ENCODE measurements at regions not wholly inside any gene's neighbourhood (a gene's known extent, or its start where the extent isn't known, plus 50 kb on each side); places are given as distances from the start of the nearest gene placed in this dataset.
"Not testable (repeated sequence)": the region's sequence is repeated elsewhere in the genome, so short reads cannot be mapped to it uniquely, and the experiment has no call there.

- Mint-ChIP-seq H3K36me3 (ENCODE audit: low read depth) (no peaks in the 10 kb centered on the region), H3K27me3 (ENCODE audit: low read depth) (peaks cover 10% of the 10 kb centered on the region), H3K27ac (no peak overlapping the region), H3K4me1 (ENCODE audit: low read depth) (no peaks in the 10 kb centered on the region), H3K9me3 (peaks cover 8% of the 10 kb centered on the region), H3K4me3 (no peak overlapping the region)
Measured at GRCh38 chr2:224122542-224122941, 83.5 kb upstream of the SERPINE2 start.

GRCh38 chr2:224121406-224122067, 82.5 kb upstream of the SERPINE2 start:
- Mint-ChIP-seq H3K4me3 (no peak overlapping the region), H3K27me3 (ENCODE audit: low read depth) (peaks cover 20% of the 10 kb centered on the region), H3K27ac (no peak overlapping the region), H3K36me3 (ENCODE audit: low read depth) (no peaks in the 10 kb centered on the region), H3K4me1 (ENCODE audit: low read depth) (no peaks in the 10 kb centered on the region), H3K9me3 (peaks cover 8% of the 10 kb centered on the region)

DNA sequence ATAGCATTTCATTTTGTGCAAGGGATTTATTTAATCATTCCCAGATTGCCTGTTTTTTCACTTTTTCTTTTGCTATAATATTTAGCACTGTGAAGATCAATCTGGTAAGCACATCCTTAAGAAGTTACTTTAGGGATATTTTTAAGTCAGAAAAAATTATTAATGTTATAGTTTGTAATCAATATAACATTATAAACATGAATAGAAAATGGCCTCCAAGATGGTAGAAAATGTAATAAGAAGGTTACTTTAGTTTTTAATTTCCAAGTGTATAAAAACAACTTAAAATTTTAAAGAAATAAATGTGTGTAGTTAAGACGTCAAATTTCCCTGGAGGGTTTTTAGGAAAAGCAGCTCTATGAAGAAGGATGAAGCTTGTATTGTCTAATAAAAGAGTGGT, 81.9 kb upstream of the SERPINE2 start:
- Mint-ChIP-seq H3K27me3 (ENCODE audit: low read depth) (peaks cover 20% of the 10 kb centered on the region), H3K4me1 (ENCODE audit: low read depth) (no peaks in the 10 kb centered on the region), H3K4me3 (no peak overlapping the region), H3K36me3 (ENCODE audit: low read depth) (no peaks in the 10 kb centered on the region), H3K27ac (no peak overlapping the region), H3K9me3 (peaks cover 8% of the 10 kb centered on the region)

DNA sequence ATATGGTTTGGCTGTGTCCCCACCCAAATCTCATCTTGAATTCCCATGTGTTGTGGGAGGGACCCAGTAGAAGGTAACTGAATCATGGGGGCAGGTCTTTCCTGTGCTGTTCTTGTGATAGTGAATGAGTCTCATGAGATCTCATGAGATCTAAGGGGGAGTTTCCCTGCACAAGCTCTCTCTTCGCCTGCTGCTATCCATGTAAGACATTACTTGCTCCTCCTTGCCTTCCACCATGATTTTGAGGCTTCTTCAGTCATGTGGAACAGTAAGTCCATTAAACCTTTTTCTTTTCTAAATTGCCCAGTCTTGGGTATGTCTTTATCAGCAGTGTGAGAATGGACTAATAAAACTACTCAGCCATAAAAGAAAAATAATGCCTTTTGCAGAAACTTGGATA, 80.8 kb upstream of the SERPINE2 start:
- H3K4me1 Mint-ChIP-seq (ENCODE audit: low read depth); H3K4me3 Mint-ChIP-seq; H3K36me3 Mint-ChIP-seq (ENCODE audit: low read depth); H3K9me3 Mint-ChIP-seq; H3K27ac Mint-ChIP-seq: not testable (repeated sequence)
- H3K27me3 Mint-ChIP-seq (ENCODE audit: low read depth) = peaks cover 27% of the 10 kb centered on the region

DNA sequence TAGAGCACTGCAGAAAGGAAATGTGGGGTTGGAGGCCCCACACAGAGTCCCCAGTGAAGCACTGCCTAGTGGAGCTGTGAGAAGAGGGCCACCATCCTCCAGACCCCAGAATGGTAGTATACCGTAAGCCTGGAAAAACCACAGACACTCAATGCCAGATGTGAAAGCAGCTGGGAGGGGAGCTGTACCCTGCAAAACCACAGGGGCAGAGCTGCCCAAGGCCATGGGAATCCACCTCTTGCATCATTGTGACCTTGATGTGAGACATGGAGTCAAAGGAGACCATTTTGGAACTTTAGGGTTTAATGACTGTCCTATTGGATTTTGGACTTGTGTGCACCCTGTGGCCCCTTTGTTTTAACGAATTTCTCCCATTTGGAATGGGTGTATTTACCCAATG, 75.3 kb upstream of the SERPINE2 start:
- Mint-ChIP-seq H3K4me3 (no peak overlapping the region), H3K27ac (no peak overlapping the region), H3K4me1 (ENCODE audit: low read depth) (no peaks in the 10 kb centered on the region), H3K9me3 (peaks cover 8% of the 10 kb centered on the region), H3K36me3 (ENCODE audit: low read depth) (no peaks in the 10 kb centered on the region), H3K27me3 (ENCODE audit: low read depth) (peaks cover 25% of the 10 kb centered on the region)

- not testable (repeated sequence) for H3K36me3 Mint-ChIP-seq (ENCODE audit: low read depth); H3K9me3 Mint-ChIP-seq; H3K4me1 Mint-ChIP-seq (ENCODE audit: low read depth); H3K4me3 Mint-ChIP-seq; H3K27ac Mint-ChIP-seq
- H3K27me3 Mint-ChIP-seq (ENCODE audit: low read depth) = peaks cover 25% of the 10 kb centered on the region
Measured at GRCh38 chr2:224113930-224114329, 74.8 kb upstream of the SERPINE2 start.

GRCh38 chr2:224111576-224111975, 72.5 kb upstream of the SERPINE2 start:
- Mint-ChIP-seq H3K27ac (no peak overlapping the region), H3K9me3 (peaks cover 4% of the 10 kb centered on the region), H3K4me1 (ENCODE audit: low read depth) (no peaks in the 10 kb centered on the region), H3K36me3 (ENCODE audit: low read depth) (no peaks in the 10 kb centered on the region), H3K27me3 (ENCODE audit: low read depth) (peaks cover 13% of the 10 kb centered on the region), H3K4me3 (no peak overlapping the region)

DNA sequence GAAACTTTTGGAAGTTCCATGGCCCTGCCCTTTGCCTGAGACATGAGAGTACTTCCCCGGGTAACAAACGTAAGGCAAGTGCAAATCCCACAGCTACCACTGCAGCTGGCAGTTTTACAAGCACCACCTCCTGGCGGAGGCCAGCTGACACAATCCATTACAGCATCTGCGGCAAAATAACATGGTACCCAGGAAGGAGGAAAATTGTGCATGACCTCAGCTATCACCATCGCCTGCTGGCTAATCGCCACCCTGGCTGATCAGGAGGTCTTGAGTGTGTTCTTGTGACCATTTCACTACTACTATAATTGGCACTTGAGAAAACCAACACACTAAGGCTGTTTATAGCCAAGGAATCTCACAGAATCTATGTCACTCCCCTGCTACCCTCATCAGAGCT, 71.7 kb upstream of the SERPINE2 start:
- Mint-ChIP-seq H3K9me3 (peaks cover 4% of the 10 kb centered on the region), H3K36me3 (ENCODE audit: low read depth) (no peaks in the 10 kb centered on the region), H3K4me1 (ENCODE audit: low read depth) (no peaks in the 10 kb centered on the region), H3K27ac (no peak overlapping the region), H3K27me3 (ENCODE audit: low read depth) (peaks cover 13% of the 10 kb centered on the region), H3K4me3 (no peak overlapping the region)

DNA sequence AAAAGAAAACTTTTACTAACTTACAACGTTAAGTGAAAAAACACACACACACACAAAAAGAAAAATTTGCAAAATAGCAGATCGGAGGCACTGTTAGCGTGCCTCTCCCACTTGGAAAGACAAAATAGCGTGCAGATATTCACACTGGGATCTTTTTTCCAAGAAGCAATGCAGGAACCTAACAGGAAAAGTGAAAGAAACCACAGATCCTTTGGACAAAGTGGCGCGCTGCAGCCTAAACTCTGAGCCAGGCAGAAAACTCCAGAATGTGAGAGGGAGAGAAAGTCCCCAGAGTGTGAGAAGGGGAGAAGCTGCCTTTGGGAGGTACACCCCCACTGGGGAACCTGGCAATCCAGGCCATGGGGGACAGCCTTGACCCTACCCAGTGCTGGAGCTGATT, 70.7 kb upstream of the SERPINE2 start:
- Mint-ChIP-seq H3K36me3 (ENCODE audit: low read depth) (no peaks in the 10 kb centered on the region), H3K27me3 (ENCODE audit: low read depth) (peaks cover 5% of the 10 kb centered on the region), H3K9me3 (peaks cover 3% of the 10 kb centered on the region), H3K27ac (no peak overlapping the region), H3K4me1 (ENCODE audit: low read depth) (no peaks in the 10 kb centered on the region), H3K4me3 (no peak overlapping the region)

DNA sequence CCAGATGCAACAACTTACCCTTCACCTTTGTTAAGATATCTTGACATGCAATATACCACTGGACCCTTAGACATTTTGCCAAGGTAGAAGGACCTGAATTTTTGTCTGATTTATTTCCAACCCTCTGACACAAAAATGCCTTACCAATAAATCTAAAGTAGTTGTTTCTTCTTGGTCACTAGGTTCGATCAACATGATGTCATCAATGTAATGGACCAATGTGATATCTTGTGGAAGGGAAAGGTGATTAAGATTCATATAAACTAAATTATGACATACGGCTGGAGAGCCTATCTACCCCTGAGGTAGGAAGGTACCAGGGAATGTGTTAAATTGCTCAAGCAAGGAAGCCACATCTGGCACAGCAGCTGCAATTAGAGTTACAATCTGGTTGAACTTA, 67.7 kb upstream of the SERPINE2 start:
- Mint-ChIP-seq H3K27me3 (ENCODE audit: low read depth) (no peaks in the 10 kb centered on the region), H3K27ac (no peak overlapping the region), H3K4me3 (no peak overlapping the region), H3K4me1 (ENCODE audit: low read depth) (no peaks in the 10 kb centered on the region), H3K36me3 (ENCODE audit: low read depth) (no peaks in the 10 kb centered on the region), H3K9me3 (peaks cover 4% of the 10 kb centered on the region)

DNA sequence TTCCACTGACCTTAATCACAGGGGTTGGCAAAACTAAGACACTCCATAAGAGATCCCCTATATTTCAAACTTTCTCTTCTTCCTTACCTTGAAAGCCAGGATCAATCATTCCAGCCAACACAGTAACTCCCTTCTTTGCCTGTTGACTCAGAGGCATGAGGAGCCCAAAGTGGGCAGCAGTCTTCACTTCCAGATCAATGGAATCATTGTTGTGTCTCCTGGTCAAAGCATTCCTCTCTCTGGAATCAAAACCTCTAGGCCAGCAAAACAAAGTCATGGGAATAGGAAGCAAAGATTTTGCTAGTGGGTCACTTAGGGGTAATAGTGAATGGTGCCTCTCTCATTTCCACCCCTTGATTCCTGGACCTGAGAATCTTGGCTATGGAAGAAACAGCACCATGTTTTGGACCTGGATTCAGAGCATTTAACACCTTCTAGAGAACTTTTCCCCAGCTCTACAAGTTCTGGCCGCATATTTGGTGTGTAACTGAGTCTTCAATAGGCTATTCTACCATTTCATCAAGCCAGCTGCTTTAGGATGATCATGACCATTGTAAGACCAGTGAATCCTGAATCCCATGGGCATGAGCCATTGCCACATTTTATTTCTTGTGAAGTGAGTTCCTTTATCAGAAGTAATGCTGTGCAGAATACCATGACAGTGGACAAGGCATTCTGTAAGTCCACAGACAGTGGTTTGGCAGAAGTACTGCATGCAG, 65.7 kb upstream of the SERPINE2 start:
- Mint-ChIP-seq H3K27me3 (ENCODE audit: low read depth) (no peaks in the 10 kb centered on the region), H3K9me3 (peaks cover 4% of the 10 kb centered on the region), H3K36me3 (ENCODE audit: low read depth) (no peaks in the 10 kb centered on the region), H3K4me3 (no peak overlapping the region), H3K4me1 (ENCODE audit: low read depth) (no peaks in the 10 kb centered on the region), H3K27ac (no peak overlapping the region)

- Mint-ChIP-seq H3K27me3 (ENCODE audit: low read depth) (no peaks in the 10 kb centered on the region), H3K36me3 (ENCODE audit: low read depth) (no peaks in the 10 kb centered on the region), H3K27ac (no peak overlapping the region), H3K9me3 (peaks cover 4% of the 10 kb centered on the region), H3K4me3 (no peak overlapping the region), H3K4me1 (ENCODE audit: low read depth) (no peaks in the 10 kb centered on the region)
Measured at GRCh38 chr2:224103651-224104050, 64.6 kb upstream of the SERPINE2 start.

DNA sequence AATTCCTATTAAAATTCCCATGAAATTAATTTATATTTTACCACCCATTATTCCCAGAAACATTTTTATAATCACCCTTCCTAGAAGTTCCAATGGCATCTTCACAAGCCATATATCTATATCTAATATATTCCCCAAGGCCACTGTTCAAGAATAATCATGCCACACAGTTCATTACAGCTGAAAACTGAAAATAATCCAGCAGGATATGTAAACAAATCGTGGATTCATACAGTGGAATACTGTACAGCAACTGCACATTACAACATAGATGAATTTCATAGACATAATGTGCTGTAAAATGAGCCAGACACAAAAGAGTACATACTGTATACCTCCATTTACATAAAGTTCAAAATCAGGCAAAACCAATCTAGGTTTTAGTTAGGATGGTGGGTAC, 63.9 kb upstream of the SERPINE2 start:
- Mint-ChIP-seq H3K9me3 (peaks cover 4% of the 10 kb centered on the region), H3K4me3 (no peak overlapping the region), H3K36me3 (ENCODE audit: low read depth) (no peaks in the 10 kb centered on the region), H3K4me1 (ENCODE audit: low read depth) (no peaks in the 10 kb centered on the region), H3K27ac (no peak overlapping the region), H3K27me3 (ENCODE audit: low read depth) (no peaks in the 10 kb centered on the region)

DNA sequence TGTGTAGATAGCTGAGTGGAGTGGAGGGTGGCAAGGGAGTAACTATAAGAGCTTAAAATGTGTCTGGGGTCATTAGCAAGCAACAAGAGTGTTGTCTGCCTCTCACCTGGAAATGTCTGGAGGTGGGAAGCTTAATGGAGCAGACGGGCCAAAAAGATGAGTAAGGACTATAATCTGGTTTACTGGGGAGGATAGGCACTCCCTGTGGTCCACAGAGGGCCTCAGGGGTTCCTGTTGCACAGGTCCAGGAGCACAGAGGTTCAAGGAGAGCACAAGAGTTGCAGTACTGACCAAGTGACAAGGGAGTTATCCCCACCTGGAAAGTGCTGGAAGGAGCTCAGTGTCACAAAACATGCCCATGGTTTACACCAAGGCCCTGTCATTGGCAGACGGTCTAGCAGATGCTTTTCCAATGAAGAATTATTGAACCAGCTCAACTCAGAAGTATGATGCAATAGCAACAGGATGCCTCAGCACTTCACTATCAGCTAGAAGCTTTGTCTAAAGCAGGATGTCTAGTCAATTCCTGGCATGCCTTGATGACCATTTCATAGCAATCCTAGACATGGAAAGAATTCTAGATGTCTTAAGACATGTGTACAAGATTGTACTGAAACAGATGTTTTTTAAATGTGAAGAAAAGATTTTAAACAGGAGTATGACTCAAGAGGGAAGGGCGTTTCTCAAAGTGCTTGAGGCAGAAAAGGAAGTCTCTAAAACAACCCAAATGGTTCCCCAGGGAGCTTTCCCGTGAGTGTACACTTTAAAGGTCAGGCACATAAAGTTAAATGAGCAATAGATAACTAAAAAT, 62.9 kb upstream of the SERPINE2 start:
- Mint-ChIP-seq H3K4me3 (no peak overlapping the region), H3K36me3 (ENCODE audit: low read depth) (no peaks in the 10 kb centered on the region), H3K27ac (no peak overlapping the region), H3K9me3 (peaks cover 4% of the 10 kb centered on the region), H3K27me3 (ENCODE audit: low read depth) (no peaks in the 10 kb centered on the region), H3K4me1 (ENCODE audit: low read depth) (no peaks in the 10 kb centered on the region)
